DMS153 treated with DMSO at 0.1 percent for 48 hours (cell line): ENCODE measurements at regions not wholly inside any gene's neighbourhood (a gene's known extent, or its start where the extent isn't known, plus 50 kb on each side); places are given as distances from the start of the nearest gene placed in this dataset.
"Not testable (repeated sequence)": the region's sequence is repeated elsewhere in the genome, so short reads cannot be mapped to it uniquely, and the experiment has no call there.

Experiments
- DNase-seq: peaks from one replicate; lab custom pipeline; 2025; ENCODE audit not compliant: unreplicated experiment; lab: John Stamatoyannopoulos, UW

GRCh38 chr12:105479710-105480109, 149.2 kb downstream of the C12orf75 start:
- no peak for DNase-seq

DNA sequence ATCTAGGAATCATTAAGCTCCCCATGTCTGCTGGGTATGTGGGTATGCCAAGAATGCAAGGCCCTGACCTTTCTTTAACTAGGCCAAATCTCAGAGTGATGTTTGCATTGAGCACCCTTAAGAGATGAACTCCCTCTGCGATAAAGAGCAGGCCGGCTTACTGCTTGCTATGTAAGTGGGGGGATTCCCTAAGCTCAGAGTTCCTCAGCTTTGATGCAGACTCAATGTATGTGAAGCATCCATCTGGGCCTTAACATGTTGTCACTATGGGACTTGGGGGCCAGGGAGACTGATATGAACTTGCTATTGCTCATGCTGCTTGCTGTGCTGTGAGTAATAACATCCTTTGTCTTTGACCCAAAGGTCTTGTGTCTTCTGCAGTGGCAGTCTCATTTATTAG, 149.7 kb downstream of the C12orf75 start:
- DNase-seq, result no peak

DNA sequence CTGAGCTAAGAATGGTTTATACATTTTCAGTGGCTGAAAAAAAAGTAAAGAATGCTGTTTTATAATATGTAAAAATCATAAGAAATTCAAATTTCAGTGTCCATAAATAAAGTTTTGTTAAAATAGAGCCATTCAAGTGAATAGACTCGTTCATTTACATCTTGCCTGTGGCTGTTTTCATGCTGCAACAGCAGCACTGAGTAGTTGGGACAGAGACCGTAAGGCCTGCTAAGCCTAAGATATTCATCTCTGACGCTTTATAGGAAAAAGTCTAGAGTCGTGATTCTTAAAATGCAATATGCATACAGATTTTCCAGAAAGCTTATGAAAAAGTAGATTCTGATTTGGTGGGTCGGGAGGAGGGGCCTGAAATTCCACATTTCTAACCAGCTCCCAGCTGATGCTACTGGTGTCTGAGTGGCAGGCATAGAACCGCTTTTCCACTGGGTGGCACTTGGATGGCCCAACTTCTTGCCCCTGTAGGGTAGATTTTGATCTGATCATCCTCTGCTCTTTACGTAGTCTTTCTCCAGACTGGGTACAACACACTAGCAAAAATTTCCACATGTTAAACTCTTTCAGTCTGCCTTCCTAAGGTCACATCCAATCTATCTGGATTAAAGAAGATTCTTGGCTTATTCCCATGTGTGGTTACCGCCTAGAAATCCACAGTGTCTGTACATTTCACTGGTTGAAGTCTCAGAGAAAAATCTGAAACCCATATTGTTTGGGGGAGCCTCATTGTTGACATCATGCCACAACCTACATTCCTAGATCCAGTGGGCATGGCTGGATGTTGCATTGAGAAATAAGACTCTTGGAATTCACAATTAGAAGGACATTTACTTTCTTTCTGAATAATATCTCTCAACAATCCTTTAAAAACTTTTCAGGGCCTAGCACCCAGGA, 151.2 kb downstream of the C12orf75 start:
- no peak for DNase-seq

DNA sequence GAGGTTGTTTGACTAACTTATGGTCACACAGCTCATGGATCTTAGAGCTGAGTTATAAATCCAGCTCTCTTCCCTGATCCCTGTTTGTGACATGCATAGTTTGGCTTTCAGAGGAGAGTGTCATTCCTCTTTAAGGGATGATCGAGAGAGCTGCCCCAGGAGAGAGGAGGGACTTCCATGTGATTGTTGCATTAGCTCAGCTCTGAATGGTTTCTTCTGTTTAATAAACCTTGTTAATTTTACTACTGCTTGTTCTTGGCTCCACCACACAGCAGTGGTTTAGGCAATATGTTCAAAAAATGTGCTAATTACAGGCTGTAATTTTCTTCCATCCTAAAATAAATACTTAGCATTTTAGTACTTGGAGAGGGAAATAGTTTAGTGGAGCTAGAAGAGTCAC, 152.5 kb downstream of the C12orf75 start:
- no peak for DNase-seq

GRCh38 chr12:105483691-105484090, 153.2 kb downstream of the C12orf75 start:
- DNase-seq, result no peak

GRCh38 chr12:105485321-105485910, 154.9 kb downstream of the C12orf75 start:
- DNase-seq, result no peak

DNA sequence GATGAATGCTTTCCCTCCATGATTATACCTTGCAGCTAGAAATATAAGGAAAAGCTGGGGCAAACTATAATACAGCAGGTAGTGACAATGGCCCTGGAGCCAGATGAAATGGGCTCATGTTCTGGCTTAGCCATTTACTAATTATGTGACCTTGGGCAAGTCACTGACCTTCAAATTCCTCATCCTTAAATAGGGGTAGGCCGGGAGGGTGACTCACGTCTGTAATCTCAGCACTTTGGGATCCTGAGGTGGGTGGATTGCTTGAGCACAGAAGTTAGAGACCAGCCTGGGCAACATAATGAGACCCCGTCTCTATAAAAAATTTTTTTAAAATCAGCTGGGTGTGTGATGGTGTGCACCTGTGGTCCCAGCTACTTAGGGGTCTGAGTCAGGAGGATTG, 155.4 kb downstream of the C12orf75 start:
- DNase-seq, result no peak

DNA sequence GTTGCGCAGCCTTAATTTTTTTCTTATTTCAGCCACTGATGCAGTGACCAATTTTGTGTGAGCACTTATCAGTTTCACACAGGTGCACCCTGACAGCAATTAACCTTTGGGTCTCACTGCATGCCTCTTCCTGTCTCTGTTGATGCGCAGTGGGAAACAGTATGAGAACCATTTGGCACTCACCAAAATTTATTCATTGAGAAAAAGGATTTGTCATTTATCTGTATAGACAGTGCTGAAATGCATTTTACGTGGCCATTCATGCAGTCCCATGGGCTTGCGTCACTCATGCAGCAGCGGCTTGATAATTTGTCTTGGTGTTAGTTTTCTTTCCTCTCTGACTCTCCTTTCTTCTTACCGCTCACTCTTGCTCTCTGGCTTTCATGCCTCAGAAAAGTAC, 157.5 kb downstream of the C12orf75 start:
- DNase-seq, result no peak

DNA sequence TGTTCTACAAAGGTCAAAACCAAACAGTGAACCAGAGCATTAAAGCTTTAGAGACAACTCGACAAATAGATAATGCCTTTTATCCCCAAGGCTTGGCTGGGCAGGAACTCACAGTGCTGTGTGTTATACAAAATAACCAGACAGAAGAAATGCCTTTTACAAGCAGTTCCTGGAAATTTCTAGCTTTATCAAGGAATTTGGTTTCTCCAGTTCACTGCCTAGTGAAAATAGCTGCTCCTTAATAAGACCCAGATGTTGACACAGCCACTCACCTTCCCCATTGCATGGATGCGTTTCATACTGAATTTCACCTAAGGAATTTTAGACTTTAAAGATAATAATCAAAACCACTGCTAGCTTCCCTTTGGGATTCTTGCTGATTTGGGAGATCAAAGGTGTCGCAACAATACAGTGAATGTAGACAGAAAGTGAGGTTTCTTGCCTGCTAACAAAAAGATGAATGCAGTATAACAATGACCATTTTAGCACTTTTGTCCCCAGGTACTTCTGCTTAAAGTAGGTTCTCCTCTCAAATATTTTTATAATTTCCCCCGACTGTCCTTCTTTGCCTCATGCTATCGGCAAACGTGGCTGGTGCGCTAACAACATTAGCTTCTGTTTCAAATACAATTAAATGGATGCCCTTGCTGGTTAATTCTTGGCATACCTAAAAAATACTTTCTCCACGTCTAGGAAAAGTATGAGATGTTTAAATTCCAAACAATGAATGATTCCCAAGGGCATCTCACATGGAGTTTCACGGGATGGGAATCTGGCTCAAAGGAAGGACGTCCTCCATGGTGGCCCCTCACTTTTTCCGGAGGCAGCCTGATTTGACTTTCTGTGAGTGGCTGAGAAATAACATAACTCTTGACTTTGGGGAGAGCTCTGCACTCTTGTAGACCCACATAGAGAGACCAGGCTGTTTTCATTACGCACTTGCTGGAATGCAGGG, 162.4 kb downstream of the C12orf75 start:
- no peak for DNase-seq

DNA sequence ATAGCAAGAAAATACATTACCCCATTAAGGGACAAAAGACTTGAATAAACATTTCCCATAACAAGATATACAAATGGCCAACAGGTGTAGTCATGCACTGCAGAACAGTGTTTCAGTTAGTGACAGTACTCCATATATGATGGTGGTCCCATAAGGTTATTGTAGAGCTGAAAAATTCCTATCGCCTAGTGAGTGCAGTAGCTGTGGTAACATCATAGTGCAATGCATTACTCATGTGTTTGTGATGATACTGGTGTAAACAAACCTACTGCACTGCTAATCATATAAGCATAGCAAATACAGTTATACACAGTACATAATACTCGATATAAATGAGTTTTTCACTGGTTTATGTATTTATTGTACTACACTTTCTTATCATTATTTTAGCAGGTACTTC, 168.7 kb downstream of the C12orf75 start:
- DNase-seq, result no peak

- not testable (repeated sequence) for DNase-seq
Measured at GRCh38 chr12:105500676-105501075, 170.2 kb downstream of the C12orf75 start.

- no peak for DNase-seq
Measured at GRCh38 chr12:105502426-105502930, 172.0 kb downstream of the C12orf75 start.

- no peak for DNase-seq
Measured at GRCh38 chr12:105503619-105504018, 173.1 kb downstream of the C12orf75 start.

- DNase-seq, result no peak
Measured at GRCh38 chr12:105504286-105504685, 173.8 kb downstream of the C12orf75 start.

GRCh38 chr12:105506678-105507310, 176.3 kb downstream of the C12orf75 start:
- DNase-seq, result no peak

DNA sequence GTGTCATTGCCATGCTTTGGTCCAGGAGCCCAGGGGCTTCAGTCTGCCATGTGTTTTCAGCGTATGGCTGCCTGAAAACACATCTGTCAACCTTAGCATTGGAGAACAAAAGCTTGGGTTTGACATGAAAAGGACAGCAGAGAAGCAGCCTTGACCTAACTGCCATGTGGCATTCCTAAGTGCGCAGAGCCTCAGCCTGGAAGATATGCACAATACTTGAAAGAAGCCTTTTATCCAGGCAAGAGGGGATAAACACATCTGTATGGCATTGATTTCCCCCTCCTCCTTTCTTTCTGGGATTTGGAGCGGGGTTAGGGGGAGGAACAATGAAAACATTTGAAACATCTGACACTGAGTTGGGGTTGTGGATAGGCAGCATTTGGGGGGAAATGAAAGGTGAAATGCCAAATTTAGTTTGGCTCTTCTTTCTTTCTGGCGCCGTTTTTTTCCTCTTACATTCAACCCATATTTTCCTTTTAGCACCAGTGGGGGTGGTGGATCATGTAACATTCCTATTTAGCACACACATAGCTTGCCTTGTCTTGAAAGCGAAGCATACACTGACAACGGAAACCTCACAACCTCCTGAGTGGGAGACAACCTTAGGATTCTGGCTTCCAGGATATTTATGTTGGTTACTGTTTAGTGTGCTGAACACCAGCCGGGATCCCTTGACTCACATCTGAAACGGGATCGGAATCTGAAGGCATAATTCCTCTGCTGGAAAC, 177.0 kb downstream of the C12orf75 start:
- DNase-seq, result no peak

DNA sequence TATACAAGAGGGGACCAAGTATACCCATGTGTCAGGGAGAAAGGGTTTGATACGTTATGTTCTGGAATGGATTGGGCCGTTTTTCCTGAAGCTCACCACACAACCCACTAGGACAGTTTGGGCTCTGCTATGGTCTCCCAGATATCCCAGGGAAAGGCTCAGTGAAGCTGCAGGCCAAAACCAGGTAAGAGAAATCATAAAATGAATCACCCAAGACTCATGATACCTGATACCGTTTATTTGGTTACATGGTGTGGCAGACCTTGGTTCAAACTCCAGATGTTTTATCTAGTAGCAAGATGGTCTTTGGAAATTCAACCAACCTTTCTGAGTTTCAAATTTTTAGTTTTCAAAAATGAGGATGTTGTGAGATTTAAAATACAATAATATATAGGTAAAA, 177.6 kb downstream of the C12orf75 start:
- no peak for DNase-seq

- no peak for DNase-seq
Measured at GRCh38 chr12:105510526-105510925, 180.0 kb downstream of the C12orf75 start.

GRCh38 chr12:105512861-105513260, 182.4 kb downstream of the C12orf75 start:
- DNase-seq, result not testable (repeated sequence)
